ENCODE measurements at regions not wholly inside any gene's neighbourhood (a gene's known extent, or its start where the extent isn't known, plus 50 kb on each side); places are given as distances from the start of the nearest gene placed in this dataset.
A peak's percentile ranks its signal among the peaks of the same experiment; 100 is the strongest.

GRCh38 chr6:47091886-47092668, 49.9 kb upstream of the ADGRF1 start:
- no peaks in the 10 kb centered on the region for H3K36me3 Mint-ChIP-seq
- peaks cover 39% of the 10 kb centered on the region for H3K4me1 Mint-ChIP-seq
- DNase-seq (ENCODE audit: low spot score in 2 of 2, unreplicated experiment in 2 of 2) = no peak
- H3K9me3 Mint-ChIP-seq = no peaks in the 10 kb centered on the region
- no peaks in the 10 kb centered on the region for H3K27me3 Mint-ChIP-seq (ENCODE audit: low read depth)
- H3K4me3 Mint-ChIP-seq = no peak overlapping the region
- TF ChIP-seq, protein P1, sequence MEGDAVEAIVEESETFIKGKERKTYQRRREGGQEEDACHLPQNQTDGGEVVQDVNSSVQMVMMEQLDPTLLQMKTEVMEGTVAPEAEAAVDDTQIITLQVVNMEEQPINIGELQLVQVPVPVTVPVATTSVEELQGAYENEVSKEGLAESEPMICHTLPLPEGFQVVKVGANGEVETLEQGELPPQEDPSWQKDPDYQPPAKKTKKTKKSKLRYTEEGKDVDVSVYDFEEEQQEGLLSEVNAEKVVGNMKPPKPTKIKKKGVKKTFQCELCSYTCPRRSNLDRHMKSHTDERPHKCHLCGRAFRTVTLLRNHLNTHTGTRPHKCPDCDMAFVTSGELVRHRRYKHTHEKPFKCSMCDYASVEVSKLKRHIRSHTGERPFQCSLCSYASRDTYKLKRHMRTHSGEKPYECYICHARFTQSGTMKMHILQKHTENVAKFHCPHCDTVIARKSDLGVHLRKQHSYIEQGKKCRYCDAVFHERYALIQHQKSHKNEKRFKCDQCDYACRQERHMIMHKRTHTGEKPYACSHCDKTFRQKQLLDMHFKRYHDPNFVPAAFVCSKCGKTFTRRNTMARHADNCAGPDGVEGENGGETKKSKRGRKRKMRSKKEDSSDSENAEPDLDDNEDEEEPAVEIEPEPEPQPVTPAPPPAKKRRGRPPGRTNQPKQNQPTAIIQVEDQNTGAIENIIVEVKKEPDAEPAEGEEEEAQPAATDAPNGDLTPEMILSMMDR (IDR thresholded peaks at IDR 0.05; ENCODE audit: unreplicated experiment) = no peak
- H3K27ac Mint-ChIP-seq = peak overlapping the region; percentile 37

All from mesothelial cell of epicardium (in vitro differentiated cells).